ENCODE measurements at regions not wholly inside any gene's neighbourhood (a gene's known extent, or its start where the extent isn't known, plus 50 kb on each side); places are given as distances from the start of the nearest gene placed in this dataset.
A peak's percentile ranks its signal among the peaks of the same experiment; 100 is the strongest.

GRCh38 chr10:90602862-90603610 is 254.8 kb downstream of the HTR7 start:
- H3K4me3 ChIP-seq (replicated peaks in 1 of 2; ENCODE audit: low read depth in 2 of 2, low read length in 2 of 2): no peak overlapping the region
- TF ChIP-seq, protein P1, sequence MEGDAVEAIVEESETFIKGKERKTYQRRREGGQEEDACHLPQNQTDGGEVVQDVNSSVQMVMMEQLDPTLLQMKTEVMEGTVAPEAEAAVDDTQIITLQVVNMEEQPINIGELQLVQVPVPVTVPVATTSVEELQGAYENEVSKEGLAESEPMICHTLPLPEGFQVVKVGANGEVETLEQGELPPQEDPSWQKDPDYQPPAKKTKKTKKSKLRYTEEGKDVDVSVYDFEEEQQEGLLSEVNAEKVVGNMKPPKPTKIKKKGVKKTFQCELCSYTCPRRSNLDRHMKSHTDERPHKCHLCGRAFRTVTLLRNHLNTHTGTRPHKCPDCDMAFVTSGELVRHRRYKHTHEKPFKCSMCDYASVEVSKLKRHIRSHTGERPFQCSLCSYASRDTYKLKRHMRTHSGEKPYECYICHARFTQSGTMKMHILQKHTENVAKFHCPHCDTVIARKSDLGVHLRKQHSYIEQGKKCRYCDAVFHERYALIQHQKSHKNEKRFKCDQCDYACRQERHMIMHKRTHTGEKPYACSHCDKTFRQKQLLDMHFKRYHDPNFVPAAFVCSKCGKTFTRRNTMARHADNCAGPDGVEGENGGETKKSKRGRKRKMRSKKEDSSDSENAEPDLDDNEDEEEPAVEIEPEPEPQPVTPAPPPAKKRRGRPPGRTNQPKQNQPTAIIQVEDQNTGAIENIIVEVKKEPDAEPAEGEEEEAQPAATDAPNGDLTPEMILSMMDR (IDR thresholded peaks at IDR 0.05; ENCODE audit: low read depth, low read length): no peak
- peak; percentile 77 to 93 for DNase-seq (ENCODE audit: low read depth in 2 of 2)

DNA sequence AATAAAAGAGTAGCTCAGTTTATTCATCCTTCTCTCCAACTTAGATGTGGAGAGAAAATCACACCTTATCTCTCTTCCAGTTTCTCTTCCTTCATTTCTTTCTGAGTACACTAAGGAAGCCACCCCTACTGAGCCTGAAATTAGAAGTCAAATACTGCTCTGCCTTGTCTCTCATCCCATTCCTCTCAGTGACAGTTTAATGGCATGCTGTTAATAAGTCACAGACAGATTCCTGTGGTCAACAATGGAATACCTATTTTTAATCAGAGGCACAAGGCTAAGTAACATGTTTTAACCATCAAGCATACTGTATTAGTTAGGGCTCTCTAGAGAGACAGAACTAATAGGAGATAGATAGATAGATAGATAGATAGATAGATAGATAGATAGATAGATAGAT is 253.2 kb downstream of the HTR7 start:
- TF ChIP-seq, protein P1 (IDR thresholded peaks at IDR 0.05; ENCODE audit: low read depth, low read length): no peak
- no peak for DNase-seq (ENCODE audit: low read depth in 2 of 2)
- H3K4me3 ChIP-seq (replicated peaks in 1 of 2; ENCODE audit: low read depth in 2 of 2, low read length in 2 of 2): no peak overlapping the region

- TF ChIP-seq, protein P1 (IDR thresholded peaks at IDR 0.05; ENCODE audit: low read depth, low read length): no peak
- H3K4me3 ChIP-seq (replicated peaks in 1 of 2; ENCODE audit: low read depth in 2 of 2, low read length in 2 of 2): no peak overlapping the region
- no peak for DNase-seq (ENCODE audit: low read depth in 2 of 2)
Observed at GRCh38 chr10:90605506-90605905, 252.3 kb downstream of the HTR7 start.

DNA sequence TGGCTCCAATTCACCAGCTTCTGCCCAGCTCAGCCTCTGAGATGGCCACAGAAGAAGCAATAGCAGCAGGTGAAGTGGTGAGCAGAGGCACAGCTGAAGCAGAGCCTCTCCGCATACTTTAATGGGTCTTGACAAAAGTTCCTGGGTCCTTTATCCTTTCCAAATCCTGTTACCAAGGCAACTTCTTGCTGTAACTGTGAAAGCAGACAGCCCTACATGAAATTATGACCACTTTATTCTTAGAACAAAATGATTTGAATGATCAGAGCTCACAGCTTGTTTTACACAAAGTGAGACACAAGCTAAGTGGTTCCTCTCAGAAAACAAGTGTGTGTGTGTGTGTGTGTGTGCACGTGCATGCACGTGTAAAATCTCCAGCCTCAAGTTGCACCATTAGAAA is 245.6 kb downstream of the HTR7 start:
- TF ChIP-seq, protein P1 (IDR thresholded peaks at IDR 0.05; ENCODE audit: low read depth, low read length): no peak
- H3K4me3 ChIP-seq (replicated peaks in 1 of 2; ENCODE audit: low read depth in 2 of 2, low read length in 2 of 2): no peak overlapping the region
- DNase-seq (ENCODE audit: low read depth in 2 of 2): no peak

DNA sequence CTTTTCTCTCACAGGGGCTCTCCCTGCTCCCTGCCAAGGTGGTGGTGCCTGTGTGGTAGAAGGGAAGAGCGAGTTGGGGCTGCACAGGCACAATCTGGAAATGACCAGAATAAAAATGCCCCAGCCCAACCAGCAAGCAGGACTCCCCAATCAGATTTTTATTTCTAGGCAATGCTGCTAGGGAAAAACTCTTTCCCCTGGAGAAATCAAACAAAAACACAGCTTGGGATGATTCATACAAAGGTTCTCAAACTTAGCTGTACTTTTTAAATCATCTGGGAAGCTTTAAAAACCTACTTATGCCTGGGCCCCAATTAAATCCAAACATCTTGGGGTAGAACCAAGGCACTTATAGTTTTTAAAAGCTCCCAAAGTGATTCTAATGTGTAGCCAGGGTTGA is 243.2 kb downstream of the HTR7 start:
- no peak overlapping the region for H3K4me3 ChIP-seq (replicated peaks in 1 of 2; ENCODE audit: low read depth in 2 of 2, low read length in 2 of 2)
- peak in 1 of 2 donors; percentile 36 for DNase-seq (ENCODE audit: low read depth in 2 of 2)
- TF ChIP-seq, protein P1 (IDR thresholded peaks at IDR 0.05; ENCODE audit: low read depth, low read length): no peak

GRCh38 chr10:90621577-90621976 is 236.3 kb downstream of the HTR7 start:
- TF ChIP-seq, protein P1 (IDR thresholded peaks at IDR 0.05; ENCODE audit: low read depth, low read length): no peak
- no peak overlapping the region for H3K4me3 ChIP-seq (replicated peaks in 1 of 2; ENCODE audit: low read depth in 2 of 2, low read length in 2 of 2)
- peak; percentile 19 to 35 for DNase-seq (ENCODE audit: low read depth in 2 of 2)
